ENCODE measurements at regions not wholly inside any gene's neighbourhood (a gene's known extent, or its start where the extent isn't known, plus 50 kb on each side); places are given as distances from the start of the nearest gene placed in this dataset.

DNA sequence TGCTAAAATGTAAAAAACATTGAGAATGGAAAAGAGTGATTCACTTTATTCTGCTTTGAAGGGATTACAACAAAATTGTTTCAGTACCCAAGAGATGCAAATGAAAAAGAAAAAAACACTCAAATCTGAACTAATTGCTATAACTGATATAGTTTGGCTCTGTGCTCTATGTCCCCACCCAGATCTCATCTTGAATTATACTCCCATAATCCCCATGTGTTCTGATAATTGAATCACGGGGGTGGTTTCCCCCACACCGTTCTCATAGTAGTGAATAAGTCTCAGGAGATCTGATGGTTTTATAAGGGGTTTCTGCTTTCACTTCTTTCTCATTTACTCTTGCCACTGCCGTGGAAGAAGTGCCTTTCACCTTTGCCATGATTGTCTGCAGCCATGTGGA, 213.6 kb upstream of the GALNTL6 start:
- Histone ChIP-seq H3K79me2 (ENCODE audit: low read length) (no peaks in the 10 kb centered on the region), H3K4me2 (ENCODE audit: low read depth, low read length) (no peak overlapping the region), H3K27me3 (replicated peaks; ENCODE audit: insufficient read depth, low read length) (no peaks in the 10 kb centered on the region), H3K9me3 (replicated peaks; ENCODE audit: insufficient read depth, low read length) (no peaks in the 10 kb centered on the region), H3K36me3 (replicated peaks; ENCODE audit: insufficient read depth, low read length) (no peaks in the 10 kb centered on the region), H3K9me2 (replicated peaks; ENCODE audit: insufficient read depth, low read length) (no peaks in the 10 kb centered on the region), H3K4me1 (ENCODE audit: low read length) (no peaks in the 10 kb centered on the region), H2AFZ (ENCODE audit: low read length) (no peak overlapping the region), H3K27ac (ENCODE audit: low read length) (no peak overlapping the region), H3K4me3 (ENCODE audit: low read length) (no peak overlapping the region), H3F3A (ENCODE audit: insufficient read depth, low read length) (no peaks in the 10 kb centered on the region), H4K20me1 (ENCODE audit: insufficient read depth, low read length) (no peaks in the 10 kb centered on the region), H3K9ac (ENCODE audit: low read length) (no peak overlapping the region)
- DNase-seq: no peak
- TF ChIP-seq, protein P1, sequence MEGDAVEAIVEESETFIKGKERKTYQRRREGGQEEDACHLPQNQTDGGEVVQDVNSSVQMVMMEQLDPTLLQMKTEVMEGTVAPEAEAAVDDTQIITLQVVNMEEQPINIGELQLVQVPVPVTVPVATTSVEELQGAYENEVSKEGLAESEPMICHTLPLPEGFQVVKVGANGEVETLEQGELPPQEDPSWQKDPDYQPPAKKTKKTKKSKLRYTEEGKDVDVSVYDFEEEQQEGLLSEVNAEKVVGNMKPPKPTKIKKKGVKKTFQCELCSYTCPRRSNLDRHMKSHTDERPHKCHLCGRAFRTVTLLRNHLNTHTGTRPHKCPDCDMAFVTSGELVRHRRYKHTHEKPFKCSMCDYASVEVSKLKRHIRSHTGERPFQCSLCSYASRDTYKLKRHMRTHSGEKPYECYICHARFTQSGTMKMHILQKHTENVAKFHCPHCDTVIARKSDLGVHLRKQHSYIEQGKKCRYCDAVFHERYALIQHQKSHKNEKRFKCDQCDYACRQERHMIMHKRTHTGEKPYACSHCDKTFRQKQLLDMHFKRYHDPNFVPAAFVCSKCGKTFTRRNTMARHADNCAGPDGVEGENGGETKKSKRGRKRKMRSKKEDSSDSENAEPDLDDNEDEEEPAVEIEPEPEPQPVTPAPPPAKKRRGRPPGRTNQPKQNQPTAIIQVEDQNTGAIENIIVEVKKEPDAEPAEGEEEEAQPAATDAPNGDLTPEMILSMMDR (IDR thresholded peaks at IDR 0.05; ENCODE audit: low read length): no peak
- no peak for TF ChIP-seq EZH2phosphoT487 (IDR thresholded peaks at IDR 0.05; ENCODE audit: low read length)
- no peak for TF ChIP-seq EZH2 (optimal IDR thresholded peaks at IDR 0.05; ENCODE audit: low read depth, low read length)

DNA sequence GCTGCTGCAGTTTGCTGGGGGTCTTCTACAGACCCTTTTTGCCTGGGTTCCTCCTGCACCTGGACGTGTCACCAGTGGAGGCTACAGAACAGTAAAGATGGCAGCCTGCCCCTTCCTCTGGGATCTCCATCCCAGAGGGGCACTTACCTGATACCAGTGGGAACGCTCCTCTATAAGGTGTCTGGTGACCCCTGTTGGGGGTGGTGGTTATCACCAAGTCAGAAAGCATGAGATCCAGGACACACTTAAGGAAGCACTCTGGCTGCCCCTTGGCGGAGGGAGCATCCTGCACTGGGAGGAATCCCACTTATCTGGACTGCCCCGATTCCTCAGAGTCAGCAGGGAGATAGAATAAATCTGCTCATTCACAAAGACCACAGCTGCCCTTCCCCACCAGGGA, 218.9 kb upstream of the GALNTL6 start:
- Histone ChIP-seq H4K20me1 (ENCODE audit: insufficient read depth, low read length) (no peaks in the 10 kb centered on the region), H3K27ac (ENCODE audit: low read length) (no peak overlapping the region), H3K9me3 (replicated peaks; ENCODE audit: insufficient read depth, low read length) (no peaks in the 10 kb centered on the region), H3K9ac (ENCODE audit: low read length) (no peak overlapping the region), H2AFZ (ENCODE audit: low read length) (no peak overlapping the region), H3K4me1 (ENCODE audit: low read length) (no peaks in the 10 kb centered on the region), H3K27me3 (replicated peaks; ENCODE audit: insufficient read depth, low read length) (no peaks in the 10 kb centered on the region), H3K36me3 (replicated peaks; ENCODE audit: insufficient read depth, low read length) (no peaks in the 10 kb centered on the region), H3F3A (ENCODE audit: insufficient read depth, low read length) (no peaks in the 10 kb centered on the region), H3K4me2 (ENCODE audit: low read depth, low read length) (no peak overlapping the region), H3K9me2 (replicated peaks; ENCODE audit: insufficient read depth, low read length) (no peaks in the 10 kb centered on the region), H3K79me2 (ENCODE audit: low read length) (no peaks in the 10 kb centered on the region), H3K4me3 (ENCODE audit: low read length) (no peak overlapping the region)
- TF ChIP-seq EZH2 (optimal IDR thresholded peaks at IDR 0.05; ENCODE audit: low read depth, low read length) (no peak), EZH2phosphoT487 (IDR thresholded peaks at IDR 0.05; ENCODE audit: low read length) (no peak)
- TF ChIP-seq, protein P1 (IDR thresholded peaks at IDR 0.05; ENCODE audit: low read length): no peak
- no peak for DNase-seq

DNA sequence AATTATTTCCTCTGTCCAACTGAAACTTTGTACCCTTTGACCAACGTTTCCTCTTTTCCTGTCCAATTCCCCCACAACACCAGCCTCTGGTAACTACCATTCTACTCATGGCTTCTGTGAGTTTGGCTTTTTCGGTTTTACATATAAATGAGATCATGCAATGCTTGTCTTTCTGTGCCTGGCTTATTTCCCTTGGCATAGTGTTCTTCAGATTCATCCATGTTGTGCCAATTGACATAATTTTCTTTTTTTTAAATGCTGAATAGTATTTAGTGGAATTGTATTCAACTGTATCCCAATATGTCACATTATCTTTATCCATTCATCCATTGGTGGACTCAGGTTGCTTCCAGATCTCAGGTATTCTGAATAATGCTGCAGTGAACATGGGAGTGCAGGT, 222.5 kb upstream of the GALNTL6 start:
- Histone ChIP-seq H3K9me3 (replicated peaks; ENCODE audit: insufficient read depth, low read length) (no peaks in the 10 kb centered on the region), H3K4me3 (ENCODE audit: low read length) (no peak overlapping the region), H3K9me2 (replicated peaks; ENCODE audit: insufficient read depth, low read length) (no peaks in the 10 kb centered on the region), H3K27me3 (replicated peaks; ENCODE audit: insufficient read depth, low read length) (no peaks in the 10 kb centered on the region), H2AFZ (ENCODE audit: low read length) (no peak overlapping the region), H3K4me2 (ENCODE audit: low read depth, low read length) (no peak overlapping the region), H3K27ac (ENCODE audit: low read length) (no peak overlapping the region), H3K79me2 (ENCODE audit: low read length) (no peaks in the 10 kb centered on the region), H3F3A (ENCODE audit: insufficient read depth, low read length) (no peaks in the 10 kb centered on the region), H3K36me3 (replicated peaks; ENCODE audit: insufficient read depth, low read length) (no peaks in the 10 kb centered on the region), H3K4me1 (ENCODE audit: low read length) (no peaks in the 10 kb centered on the region), H4K20me1 (ENCODE audit: insufficient read depth, low read length) (no peaks in the 10 kb centered on the region), H3K9ac (ENCODE audit: low read length) (no peak overlapping the region)
- TF ChIP-seq EZH2 (optimal IDR thresholded peaks at IDR 0.05; ENCODE audit: low read depth, low read length) (no peak), EZH2phosphoT487 (IDR thresholded peaks at IDR 0.05; ENCODE audit: low read length) (no peak)
- TF ChIP-seq, protein P1 (IDR thresholded peaks at IDR 0.05; ENCODE audit: low read length): no peak
- no peak for DNase-seq
